NB4 (cell line): ENCODE measurements at regions not wholly inside any gene's neighbourhood (a gene's known extent, or its start where the extent isn't known, plus 50 kb on each side); places are given as distances from the start of the nearest gene placed in this dataset.

Experiments
- POLR2A ChIP-seq: IDR thresholded peaks from 2 replicates; pipeline ENCODE4 v1.6.1; 2011; ENCODE audit warnings: mild to moderate bottlenecking; ENCODE audit not compliant: insufficient read length; ENCODE audit errors: extremely low read depth
- TF ChIP-seq, protein P1 (sequence below): IDR thresholded peaks from one replicate; pipeline ENCODE4 v1.5.1; 2012; ENCODE audit warnings: low read depth, low read length

DNA sequence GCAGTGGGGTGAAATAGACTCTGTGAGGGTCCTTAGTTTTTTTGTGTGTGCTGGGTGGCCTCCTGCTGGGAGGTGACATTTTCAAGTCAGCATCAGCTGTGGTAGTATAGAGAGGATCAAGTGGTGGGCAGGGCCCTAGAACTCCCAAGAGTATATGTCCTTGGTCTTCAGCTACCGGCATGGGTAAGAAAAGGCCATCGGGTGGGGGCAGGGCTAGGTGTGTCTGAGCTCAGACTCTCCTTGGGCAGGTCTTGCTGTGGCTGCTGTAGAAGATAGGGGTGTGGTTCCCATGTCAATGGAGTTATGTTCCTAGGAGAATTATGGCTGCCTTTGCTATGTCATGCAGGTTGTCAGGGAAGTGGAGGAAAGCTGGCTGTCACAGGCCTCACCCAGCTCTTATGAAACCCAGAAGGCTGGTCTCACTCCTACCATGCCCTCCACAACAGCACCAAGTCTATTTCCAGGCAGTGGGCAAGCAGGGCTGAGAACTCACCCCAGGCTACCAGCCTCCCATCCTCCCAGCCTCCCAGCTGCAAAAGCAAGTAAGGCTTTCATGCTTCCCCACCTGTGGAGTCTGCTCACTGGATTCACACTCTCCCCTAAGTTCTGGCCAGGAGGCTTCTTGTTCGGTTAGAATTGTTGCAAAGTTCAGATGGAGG is 130.6 kb upstream of the SOX1 start:
- TF ChIP-seq, protein P1, sequence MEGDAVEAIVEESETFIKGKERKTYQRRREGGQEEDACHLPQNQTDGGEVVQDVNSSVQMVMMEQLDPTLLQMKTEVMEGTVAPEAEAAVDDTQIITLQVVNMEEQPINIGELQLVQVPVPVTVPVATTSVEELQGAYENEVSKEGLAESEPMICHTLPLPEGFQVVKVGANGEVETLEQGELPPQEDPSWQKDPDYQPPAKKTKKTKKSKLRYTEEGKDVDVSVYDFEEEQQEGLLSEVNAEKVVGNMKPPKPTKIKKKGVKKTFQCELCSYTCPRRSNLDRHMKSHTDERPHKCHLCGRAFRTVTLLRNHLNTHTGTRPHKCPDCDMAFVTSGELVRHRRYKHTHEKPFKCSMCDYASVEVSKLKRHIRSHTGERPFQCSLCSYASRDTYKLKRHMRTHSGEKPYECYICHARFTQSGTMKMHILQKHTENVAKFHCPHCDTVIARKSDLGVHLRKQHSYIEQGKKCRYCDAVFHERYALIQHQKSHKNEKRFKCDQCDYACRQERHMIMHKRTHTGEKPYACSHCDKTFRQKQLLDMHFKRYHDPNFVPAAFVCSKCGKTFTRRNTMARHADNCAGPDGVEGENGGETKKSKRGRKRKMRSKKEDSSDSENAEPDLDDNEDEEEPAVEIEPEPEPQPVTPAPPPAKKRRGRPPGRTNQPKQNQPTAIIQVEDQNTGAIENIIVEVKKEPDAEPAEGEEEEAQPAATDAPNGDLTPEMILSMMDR: no peak
- TF ChIP-seq POLR2A: no peak
